ENCODE measurements at regions not wholly inside any gene's neighbourhood (a gene's known extent, or its start where the extent isn't known, plus 50 kb on each side); places are given as distances from the start of the nearest gene placed in this dataset.
A peak's percentile ranks its signal among the peaks of the same experiment; 100 is the strongest.

DNA sequence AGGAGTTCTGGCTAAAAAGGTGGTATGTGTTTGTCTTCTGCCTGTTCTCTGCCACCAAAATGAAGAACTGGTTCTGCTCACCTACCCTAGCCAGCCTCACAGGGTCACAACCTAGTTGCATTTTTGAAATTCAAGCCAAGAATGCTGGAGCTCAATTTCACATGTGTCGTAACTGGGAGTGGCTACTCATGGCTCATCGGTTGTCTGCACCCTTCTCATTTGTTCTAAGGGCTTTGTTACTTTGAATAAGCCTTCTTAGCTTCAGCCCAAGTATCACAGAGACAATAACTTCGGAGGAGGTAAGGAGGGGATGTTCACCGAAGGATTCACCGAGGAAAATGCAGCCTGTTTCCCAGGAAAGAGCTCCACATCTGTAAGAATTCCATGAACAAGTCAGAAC is 134.3 kb upstream of the RARB start:
- DNase-seq (ENCODE audit: low read depth, low spot score) = no peak
- peak overlapping the region; percentile 61 for H3K27ac ChIP-seq

- peak overlapping the region; percentile 61 for H3K27ac ChIP-seq
- no peak for DNase-seq (ENCODE audit: low read depth, low spot score)
Measured at GRCh38 chr3:25294169-25294805, 133.8 kb upstream of the RARB start.

DNA sequence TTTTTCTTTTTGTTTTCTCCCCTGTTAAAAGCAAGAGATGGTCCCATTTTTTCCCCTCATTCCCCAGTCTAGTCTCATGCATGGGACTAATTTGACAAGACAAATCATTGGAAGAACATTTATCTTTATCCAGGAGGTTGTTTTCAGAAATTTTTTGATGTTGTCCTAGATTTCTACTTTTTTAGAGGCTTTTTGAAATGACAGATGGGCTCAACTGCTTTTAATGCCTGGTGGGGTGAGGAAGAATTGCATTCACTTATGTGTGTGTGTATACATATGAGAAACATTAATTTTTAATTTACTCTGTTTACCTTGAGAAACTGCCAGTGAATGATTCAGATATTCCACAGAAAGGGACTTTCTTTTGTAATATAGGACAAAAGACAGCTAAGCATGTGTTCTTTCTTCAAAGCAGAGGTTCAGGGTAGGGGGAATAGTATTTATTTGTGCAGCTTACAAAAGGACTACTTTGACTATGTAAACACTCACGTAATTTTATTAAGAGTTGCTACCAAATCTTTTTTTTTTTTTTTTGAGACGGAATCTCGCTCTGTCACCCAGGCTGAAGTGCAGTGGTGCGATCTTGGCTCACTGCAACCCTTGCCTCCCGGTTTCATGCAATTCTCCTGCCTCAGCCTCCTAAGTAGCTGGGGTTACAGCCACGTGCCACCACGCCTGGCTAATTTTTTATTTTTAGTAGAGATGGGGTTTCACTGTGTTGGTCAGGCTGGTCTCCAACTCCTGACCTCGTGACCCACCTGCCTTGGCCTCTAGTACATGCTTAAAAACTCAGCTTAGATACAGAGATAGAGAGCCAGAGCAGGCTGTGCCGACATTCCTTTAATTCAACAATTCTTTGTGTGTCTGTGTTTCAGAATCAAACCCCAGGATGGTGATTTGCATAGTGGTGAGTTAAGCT is 130.1 kb upstream of the RARB start:
- H3K27ac ChIP-seq = no peak overlapping the region
- no peak for DNase-seq (ENCODE audit: low read depth, low spot score)

DNA sequence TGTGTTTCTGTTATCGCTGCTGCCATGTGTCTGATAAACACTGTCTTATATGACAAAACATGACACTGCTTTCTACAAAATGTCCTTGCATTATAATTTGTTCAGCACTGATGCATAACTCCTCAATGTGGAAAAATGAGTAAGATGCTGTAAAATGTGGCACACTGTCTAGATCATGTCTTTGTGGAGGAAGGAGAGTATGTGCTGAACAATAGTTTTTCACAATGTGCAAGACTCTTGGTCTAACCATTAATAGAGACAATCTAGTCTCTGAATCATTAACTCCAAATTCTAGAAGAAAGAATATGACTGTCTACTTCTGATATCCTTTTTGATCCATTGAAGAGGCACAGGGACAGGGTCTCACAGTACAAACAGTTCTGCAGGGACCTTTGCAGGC is 127.9 kb upstream of the RARB start:
- H3K27ac ChIP-seq = no peak overlapping the region
- DNase-seq (ENCODE audit: low read depth, low spot score) = no peak

DNA sequence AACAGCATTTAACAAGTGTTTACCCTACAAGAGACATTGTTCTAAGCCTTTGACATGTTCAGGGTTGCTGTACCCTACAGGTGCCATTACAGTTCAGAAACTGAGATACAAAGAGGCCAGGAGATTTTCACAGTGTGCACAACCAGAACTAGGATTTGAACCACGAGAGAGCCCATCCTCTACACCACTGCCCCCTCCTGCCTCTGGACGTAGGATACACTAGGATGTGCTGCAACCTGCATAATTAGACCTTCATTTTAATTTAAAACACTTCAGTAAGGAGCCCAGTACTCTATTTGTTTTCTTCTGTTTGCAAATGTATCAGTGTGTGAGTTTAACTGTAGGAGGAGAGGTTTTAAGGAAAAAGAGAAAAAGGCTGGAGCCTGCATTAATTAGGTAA is 123.1 kb upstream of the RARB start:
- H3K27ac ChIP-seq = no peak overlapping the region
- no peak for DNase-seq (ENCODE audit: low read depth, low spot score)

- DNase-seq (ENCODE audit: low read depth, low spot score) = no peak
- H3K27ac ChIP-seq = no peak overlapping the region
Measured at GRCh38 chr3:25306066-25306465, 122.0 kb upstream of the RARB start.

GRCh38 chr3:25306705-25307104 is 121.4 kb upstream of the RARB start:
- no peak overlapping the region for H3K27ac ChIP-seq
- no peak for DNase-seq (ENCODE audit: low read depth, low spot score)

- H3K27ac ChIP-seq = no peak overlapping the region
- no peak for DNase-seq (ENCODE audit: low read depth, low spot score)
Measured at GRCh38 chr3:25313286-25313685, 114.8 kb upstream of the RARB start.

DNA sequence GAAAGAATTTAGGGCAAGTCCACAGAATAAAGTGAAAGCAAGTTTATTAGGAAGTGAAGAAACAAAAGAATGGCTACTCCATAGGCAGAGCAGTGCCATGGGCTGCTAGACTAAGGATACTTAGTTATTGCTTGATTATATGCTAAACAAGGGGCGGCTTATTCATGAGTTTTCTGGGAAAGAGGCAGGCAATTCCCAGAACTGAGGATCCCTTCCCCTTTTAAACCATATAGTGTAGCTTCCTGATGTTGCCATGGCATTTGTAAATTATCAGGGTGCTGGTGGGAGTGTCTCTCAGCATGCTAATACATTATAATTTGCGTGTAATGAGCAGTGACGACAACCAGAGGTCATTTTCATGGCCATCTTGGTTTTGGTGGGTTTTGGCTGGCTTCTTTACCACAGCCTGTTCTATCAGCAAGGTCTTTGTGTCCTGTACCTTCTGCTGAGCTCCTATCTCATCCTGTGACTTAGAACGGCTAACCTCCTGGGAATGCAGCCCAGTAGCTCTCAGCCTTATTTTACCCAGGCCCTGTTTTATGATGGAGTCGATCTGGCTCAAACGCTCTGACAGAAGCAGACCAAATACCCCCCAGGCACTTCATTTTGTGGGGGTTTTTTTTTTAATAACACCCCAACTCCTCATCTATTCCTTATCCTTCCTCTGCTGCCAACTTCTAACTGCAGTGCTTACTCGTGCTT is 103.0 kb upstream of the RARB start:
- no peak for DNase-seq (ENCODE audit: low read depth, low spot score)
- no peak overlapping the region for H3K27ac ChIP-seq

- H3K27ac ChIP-seq = no peak overlapping the region
- no peak for DNase-seq (ENCODE audit: low read depth, low spot score)
Measured at GRCh38 chr3:25335356-25335755, 92.7 kb upstream of the RARB start.

DNA sequence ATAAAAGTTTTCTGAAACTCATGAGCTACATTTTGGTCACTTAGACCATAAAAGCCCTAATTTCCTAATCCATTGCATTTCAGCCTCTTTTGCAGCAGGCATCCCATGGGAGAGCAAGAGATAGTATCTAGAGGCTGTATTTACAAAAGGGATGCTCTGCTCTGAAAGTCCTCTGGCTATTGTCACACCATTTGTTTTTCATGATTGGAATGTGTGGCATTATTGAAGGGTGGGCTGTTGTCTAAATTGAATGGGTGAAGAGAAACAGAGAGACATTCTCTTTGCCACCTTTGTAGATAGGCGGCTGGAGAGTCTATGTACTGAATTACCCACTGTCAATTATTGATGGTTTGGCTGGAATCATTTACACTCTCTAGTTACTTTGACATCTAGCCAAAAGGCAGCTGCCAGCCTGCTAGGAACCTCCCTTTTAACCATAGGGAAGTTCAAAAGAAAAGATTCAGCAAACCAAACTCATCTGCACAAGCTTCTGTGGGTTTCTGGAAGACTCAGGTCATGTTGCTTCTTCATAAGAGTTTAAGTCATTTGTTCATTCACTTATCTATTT is 89.8 kb upstream of the RARB start:
- no peak for DNase-seq (ENCODE audit: low read depth, low spot score)
- no peak overlapping the region for H3K27ac ChIP-seq

DNA sequence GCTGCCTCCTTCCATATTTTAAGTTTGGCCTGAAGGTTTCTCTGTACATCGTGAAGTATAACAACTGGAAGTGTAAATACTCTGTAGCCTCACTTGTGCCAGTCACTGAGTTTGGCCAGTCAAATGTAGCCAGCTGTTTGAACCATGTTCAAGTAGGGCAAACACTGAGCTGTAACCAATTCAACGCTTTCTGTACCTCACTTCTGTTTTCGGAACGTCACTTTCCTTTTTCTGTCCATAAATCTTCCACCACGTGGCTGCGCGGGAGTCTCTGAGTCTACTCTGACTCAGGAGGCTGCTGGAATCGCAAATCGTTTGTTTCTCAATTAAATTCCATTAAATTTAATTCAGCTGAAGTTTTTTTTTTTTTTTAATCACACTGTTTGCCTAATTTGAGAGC is 88.8 kb upstream of the RARB start:
- DNase-seq (ENCODE audit: low read depth, low spot score) = no peak
- no peak overlapping the region for H3K27ac ChIP-seq

DNA sequence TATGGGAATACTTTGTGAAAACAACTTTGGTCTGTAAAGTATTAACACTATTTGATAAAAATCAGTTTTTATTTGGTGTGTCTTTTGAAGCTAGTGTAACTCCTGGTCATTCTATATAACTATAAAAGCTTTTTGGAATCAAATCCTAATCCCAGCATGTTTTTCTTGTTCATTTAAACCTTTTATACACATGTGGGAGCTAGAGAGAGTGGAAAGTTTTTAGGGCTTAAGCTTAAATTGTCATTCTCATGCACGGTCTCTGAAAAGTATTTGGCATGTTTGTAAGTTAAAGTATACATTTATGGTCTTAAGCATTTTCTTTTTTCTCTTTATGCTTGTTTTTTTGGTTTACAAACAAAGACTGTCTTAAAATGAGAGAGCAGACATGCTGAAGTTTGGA is 83.4 kb upstream of the RARB start:
- DNase-seq (ENCODE audit: low read depth, low spot score) = no peak
- H3K27ac ChIP-seq = no peak overlapping the region

DNA sequence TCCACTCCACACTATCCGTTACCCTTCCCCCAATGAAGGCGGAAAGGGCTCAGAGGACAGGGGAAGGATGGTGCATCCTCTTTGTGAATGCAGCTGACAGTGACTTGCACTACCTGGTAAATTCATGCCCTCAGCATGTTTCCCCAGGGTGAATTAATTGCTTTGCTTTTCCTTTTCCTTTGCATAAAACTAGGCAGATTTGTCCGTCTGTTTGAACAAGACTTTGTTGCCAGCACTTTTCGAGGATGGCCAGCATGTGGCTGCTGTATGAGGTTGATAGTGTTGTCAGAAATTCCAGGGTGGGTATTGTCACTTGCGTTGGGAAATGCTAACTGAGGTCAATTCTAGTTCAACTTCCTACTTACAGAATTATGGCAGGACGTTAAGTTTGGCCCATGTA is 79.0 kb upstream of the RARB start:
- no peak overlapping the region for H3K27ac ChIP-seq
- DNase-seq (ENCODE audit: low read depth, low spot score) = no peak

GRCh38 chr3:25349828-25350724 is 78.0 kb upstream of the RARB start:
- H3K27ac ChIP-seq = no peak overlapping the region
- DNase-seq (ENCODE audit: low read depth, low spot score) = no peak

GRCh38 chr3:25350725-25351114 is 77.3 kb upstream of the RARB start:
- DNase-seq (ENCODE audit: low read depth, low spot score) = no peak
- H3K27ac ChIP-seq = no peak overlapping the region

DNA sequence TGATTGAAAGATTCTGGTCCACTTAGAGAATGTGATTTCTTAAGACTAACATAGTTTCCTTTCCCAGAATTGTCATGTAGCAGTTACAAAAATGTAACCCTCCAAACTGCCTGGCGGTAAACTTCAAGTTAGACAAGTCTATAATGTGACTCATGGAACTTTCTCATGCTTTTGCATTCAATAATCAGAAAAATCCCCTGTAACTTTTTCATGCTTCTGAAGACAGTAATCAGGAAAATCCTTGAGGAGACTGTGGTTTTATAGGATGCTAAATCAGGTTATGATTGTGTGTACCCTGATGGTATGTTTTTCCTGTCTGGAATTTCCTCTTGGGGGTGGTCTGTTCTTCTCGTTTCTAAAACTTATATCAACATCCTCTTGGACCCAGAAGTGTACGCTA is 74.0 kb upstream of the RARB start:
- H3K27ac ChIP-seq = no peak overlapping the region

GRCh38 chr3:25355034-25355885 is 72.8 kb upstream of the RARB start:
- H3K27ac ChIP-seq = no peak overlapping the region
- DNase-seq (ENCODE audit: low read depth, low spot score) = no peak

More for the DNA sequence above, 74.0 kb upstream of the RARB start:
- no peak for DNase-seq (ENCODE audit: low read depth, low spot score)

- no peak overlapping the region for H3K27ac ChIP-seq
- DNase-seq (ENCODE audit: low read depth, low spot score) = no peak
Measured at GRCh38 chr3:25355998-25356397, 72.1 kb upstream of the RARB start.
